GM12873 (cell line): ENCODE measurements at regions not wholly inside any gene's neighbourhood (a gene's known extent, or its start where the extent isn't known, plus 50 kb on each side); places are given as distances from the start of the nearest gene placed in this dataset.

ENCODE experiments used
- TF ChIP-seq, protein P1 (sequence below): IDR thresholded peaks from 2 replicates; pipeline ENCODE4 v1.5.1; 2012; ENCODE audit warnings: low read depth, mild to moderate bottlenecking, moderate library complexity, low read length, control low read depth; ENCODE audit not compliant: insufficient read depth; ENCODE audit errors: missing control alignments

DNA sequence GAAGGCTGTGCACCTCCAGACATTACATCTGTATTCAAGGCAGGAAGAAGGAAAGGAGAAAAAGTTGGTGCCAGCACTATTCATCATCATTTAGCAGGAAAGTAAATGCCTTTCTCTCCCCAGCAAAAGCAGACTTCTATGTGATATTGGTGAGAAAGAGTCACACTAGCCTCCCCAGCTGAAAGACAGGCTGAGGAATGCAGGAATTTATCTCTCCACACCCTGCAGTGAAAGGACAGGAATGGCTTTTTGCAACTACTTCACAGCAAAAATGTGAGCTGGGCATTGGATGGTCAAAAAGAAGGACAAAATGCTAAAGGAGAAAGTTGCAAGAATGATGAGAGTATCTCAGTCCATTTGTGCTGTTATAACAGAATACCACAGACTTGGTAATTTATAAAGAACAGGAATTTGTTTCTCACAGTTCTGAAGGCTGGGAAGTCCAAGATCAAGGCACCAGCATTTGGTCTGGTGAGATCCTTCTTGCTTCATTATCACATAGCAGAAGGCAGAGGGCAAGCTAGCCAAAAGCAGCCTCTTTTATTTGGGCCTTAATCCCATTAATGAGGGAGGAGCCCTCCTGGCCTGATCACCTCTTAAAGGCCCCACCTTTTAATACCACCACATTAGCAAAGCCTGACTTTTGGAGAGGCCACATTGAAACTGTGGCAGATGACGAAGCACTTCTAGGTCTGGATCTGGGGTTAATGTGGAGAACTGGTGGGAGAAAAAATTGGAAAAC is 388.1 kb upstream of the SLC14A2 start:
- TF ChIP-seq, protein P1, sequence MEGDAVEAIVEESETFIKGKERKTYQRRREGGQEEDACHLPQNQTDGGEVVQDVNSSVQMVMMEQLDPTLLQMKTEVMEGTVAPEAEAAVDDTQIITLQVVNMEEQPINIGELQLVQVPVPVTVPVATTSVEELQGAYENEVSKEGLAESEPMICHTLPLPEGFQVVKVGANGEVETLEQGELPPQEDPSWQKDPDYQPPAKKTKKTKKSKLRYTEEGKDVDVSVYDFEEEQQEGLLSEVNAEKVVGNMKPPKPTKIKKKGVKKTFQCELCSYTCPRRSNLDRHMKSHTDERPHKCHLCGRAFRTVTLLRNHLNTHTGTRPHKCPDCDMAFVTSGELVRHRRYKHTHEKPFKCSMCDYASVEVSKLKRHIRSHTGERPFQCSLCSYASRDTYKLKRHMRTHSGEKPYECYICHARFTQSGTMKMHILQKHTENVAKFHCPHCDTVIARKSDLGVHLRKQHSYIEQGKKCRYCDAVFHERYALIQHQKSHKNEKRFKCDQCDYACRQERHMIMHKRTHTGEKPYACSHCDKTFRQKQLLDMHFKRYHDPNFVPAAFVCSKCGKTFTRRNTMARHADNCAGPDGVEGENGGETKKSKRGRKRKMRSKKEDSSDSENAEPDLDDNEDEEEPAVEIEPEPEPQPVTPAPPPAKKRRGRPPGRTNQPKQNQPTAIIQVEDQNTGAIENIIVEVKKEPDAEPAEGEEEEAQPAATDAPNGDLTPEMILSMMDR = no peak

DNA sequence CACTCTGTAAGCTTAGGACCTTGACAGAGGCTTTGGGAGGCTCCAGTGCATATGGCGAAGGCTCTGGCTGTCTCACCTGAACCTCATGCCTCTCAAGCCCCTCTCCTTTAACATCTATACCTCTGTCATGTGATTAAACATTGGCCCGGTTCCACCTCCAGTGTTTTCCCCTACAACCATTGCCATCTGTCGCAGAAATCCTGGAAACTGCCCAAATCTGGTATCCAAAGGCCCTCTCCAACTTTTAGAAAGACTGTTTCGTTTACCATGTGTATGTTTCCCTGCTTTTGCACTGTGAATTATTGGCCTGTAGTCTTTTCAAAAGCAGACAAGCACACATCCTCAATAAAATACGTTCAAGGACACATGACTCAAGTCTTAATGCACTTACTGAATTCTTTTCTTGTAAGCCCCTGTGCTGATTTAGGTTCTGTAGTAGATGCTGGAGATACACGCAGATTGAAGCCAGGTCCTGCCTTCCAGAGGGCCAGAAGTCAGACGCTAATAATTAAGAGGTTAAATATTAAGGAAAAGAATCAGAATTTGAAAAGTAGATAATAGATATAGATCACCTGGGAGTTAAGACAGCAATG is 386.4 kb upstream of the SLC14A2 start:
- TF ChIP-seq, protein P1 = no peak

GRCh38 chr18:45231617-45232016 is 383.7 kb upstream of the SLC14A2 start:
- TF ChIP-seq, protein P1 = no peak

DNA sequence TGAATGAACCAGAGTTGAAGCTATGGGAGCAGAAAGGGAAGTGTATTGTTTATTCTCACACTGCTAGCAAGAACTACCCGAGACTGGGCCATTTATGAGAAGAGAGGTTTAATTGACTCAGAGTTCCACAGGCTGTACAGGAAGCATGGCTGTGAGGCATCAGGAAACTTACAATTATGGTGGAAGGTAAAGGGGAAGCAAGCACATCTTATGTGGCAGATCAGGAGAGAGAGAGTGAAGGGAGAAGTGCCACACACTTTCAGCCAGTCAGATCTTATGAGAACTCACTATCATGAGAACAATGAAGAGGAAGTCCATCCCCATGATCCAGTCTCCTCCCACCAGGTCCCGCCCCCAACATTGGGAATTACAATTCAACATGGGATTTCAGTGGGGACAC is 383.2 kb upstream of the SLC14A2 start:
- TF ChIP-seq, protein P1 = no peak

- TF ChIP-seq, protein P1 = no peak
These were observed 378.6 kb upstream of the SLC14A2 start for GRCh38 chr18:45236676-45237075.

DNA sequence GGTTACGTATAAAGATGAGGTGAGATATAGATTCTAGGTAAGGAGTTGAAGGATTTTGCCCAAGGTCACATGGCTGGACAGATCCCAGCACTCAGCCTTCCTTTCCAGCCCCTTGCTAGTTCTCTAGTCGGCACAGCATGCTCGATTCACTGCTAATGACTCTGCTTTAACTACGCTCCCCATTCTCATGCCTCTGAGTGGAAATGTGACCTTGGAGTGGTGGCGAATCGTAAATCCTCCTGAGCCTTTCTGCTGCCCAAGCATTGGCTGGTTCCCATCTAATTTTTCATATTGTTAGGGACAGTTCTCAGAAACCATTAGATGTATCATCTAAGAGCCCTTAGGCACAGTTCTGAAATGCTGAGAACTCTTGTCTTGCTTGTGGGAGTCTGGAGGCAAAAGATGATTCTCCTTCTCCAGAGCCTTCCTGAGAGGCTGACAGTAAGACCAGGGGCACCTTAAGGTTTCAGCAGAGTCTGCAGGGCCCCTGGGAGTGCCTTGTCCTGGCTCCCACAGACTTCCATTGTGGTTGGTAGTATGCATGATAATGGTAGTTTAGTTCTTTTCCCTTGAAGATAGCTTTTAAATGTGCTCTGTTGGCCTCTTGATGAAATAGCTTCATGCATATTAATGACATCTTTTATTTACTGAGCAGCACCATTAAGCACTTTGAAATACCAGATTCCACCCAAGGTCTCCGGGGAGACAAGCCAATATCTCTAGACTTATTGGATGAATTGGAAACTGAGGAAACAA is 377.8 kb upstream of the SLC14A2 start:
- TF ChIP-seq, protein P1 = no peak

- TF ChIP-seq, protein P1 = no peak
These were observed 374.0 kb upstream of the SLC14A2 start for GRCh38 chr18:45241271-45241670.
